ENCODE measurements at regions not wholly inside any gene's neighbourhood (a gene's known extent, or its start where the extent isn't known, plus 50 kb on each side); places are given as distances from the start of the nearest gene placed in this dataset.

DNA sequence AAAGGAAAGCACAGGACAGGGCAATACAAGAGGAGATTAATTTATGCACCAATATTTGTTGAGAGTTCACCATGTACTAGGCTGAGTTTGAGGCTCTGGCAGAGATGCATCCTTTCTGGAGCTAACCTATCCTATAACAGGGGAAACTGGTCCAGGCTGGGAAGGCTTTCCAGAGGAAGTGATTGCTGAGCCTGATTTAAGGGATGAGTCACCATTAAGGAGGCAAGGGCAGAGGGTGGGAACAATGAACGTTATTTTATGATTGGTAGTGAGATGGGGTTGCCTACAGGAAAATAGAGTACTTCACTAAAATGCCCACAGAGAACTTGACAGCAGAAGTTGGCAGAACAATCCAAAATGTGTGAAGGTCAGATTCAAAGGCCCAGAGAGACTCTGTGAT is 141.4 kb downstream of the PLPP3 start:
- TF ChIP-seq, protein P1, sequence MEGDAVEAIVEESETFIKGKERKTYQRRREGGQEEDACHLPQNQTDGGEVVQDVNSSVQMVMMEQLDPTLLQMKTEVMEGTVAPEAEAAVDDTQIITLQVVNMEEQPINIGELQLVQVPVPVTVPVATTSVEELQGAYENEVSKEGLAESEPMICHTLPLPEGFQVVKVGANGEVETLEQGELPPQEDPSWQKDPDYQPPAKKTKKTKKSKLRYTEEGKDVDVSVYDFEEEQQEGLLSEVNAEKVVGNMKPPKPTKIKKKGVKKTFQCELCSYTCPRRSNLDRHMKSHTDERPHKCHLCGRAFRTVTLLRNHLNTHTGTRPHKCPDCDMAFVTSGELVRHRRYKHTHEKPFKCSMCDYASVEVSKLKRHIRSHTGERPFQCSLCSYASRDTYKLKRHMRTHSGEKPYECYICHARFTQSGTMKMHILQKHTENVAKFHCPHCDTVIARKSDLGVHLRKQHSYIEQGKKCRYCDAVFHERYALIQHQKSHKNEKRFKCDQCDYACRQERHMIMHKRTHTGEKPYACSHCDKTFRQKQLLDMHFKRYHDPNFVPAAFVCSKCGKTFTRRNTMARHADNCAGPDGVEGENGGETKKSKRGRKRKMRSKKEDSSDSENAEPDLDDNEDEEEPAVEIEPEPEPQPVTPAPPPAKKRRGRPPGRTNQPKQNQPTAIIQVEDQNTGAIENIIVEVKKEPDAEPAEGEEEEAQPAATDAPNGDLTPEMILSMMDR (IDR thresholded peaks at IDR 0.05; ENCODE audit: insufficient read depth, low read length): no peak
- no peak for TF ChIP-seq GABPA (IDR thresholded peaks at IDR 0.05; ENCODE audit: low read depth)
- TF ChIP-seq POLR2AphosphoS5 (IDR thresholded peaks at IDR 0.05; ENCODE audit: low read depth): no peak
